Cardiac muscle cell (in vitro differentiated cells and primary cell): ENCODE measurements at regions not wholly inside any gene's neighbourhood (a gene's known extent, or its start where the extent isn't known, plus 50 kb on each side); places are given as distances from the start of the nearest gene placed in this dataset.

Experiments used
- DNase-seq, 2 donors: peaks; one replicate each; pipeline versions ENCODE4 v3.0.0 to v3.0.0-alpha.2; 2010 to 2017; ENCODE audit warnings: low read depth in 1 of 2, low spot score in 1 of 2
- H3K27ac ChIP-seq: fragments of 200-600 bp; sonication (generic); 2 replicates; pipeline ENCODE4 v1.5.1; 2016
- H3K27me3 ChIP-seq: fragments of 200-600 bp; sonication (generic); 2 replicates; pipeline ENCODE4 v1.6.0; 2016; ENCODE audit warnings: control low read depth
- H3K36me3 ChIP-seq: fragments of 200-600 bp; sonication (generic); 2 replicates; pipeline ENCODE4 v1.5.1; 2016; ENCODE audit warnings: control low read depth
- H3K4me1 ChIP-seq: fragments of 200-600 bp; sonication (generic); 2 replicates; pipeline ENCODE4 v1.8.1; 2017; ENCODE audit warnings: low read depth, mild to moderate bottlenecking, mixed run types
- H3K4me3 ChIP-seq: fragments of 200-600 bp; sonication (generic); 2 replicates; pipeline ENCODE4 v1.5.1; 2016; ENCODE audit warnings: mild to moderate bottlenecking
- H3K9me3 ChIP-seq: fragments of 200-600 bp; sonication (generic); 2 replicates; pipeline ENCODE4 v1.5.1; 2017; ENCODE audit warnings: low read depth, mild to moderate bottlenecking, control low read depth
- TF ChIP-seq, protein P1 (sequence below): IDR thresholded peaks from 2 replicates; pipeline ENCODE4 v1.5.1; 2012; ENCODE audit warnings: low read depth, mild to moderate bottlenecking, low read length

- Histone ChIP-seq H3K27me3 (no peaks in the 10 kb centered on the region), H3K4me1 (no peaks in the 10 kb centered on the region), H3K36me3 (no peaks in the 10 kb centered on the region), H3K27ac (no peak overlapping the region), H3K9me3 (peaks cover 3% of the 10 kb centered on the region), H3K4me3 (no peak overlapping the region)
- no peak for DNase-seq
- TF ChIP-seq, protein P1, sequence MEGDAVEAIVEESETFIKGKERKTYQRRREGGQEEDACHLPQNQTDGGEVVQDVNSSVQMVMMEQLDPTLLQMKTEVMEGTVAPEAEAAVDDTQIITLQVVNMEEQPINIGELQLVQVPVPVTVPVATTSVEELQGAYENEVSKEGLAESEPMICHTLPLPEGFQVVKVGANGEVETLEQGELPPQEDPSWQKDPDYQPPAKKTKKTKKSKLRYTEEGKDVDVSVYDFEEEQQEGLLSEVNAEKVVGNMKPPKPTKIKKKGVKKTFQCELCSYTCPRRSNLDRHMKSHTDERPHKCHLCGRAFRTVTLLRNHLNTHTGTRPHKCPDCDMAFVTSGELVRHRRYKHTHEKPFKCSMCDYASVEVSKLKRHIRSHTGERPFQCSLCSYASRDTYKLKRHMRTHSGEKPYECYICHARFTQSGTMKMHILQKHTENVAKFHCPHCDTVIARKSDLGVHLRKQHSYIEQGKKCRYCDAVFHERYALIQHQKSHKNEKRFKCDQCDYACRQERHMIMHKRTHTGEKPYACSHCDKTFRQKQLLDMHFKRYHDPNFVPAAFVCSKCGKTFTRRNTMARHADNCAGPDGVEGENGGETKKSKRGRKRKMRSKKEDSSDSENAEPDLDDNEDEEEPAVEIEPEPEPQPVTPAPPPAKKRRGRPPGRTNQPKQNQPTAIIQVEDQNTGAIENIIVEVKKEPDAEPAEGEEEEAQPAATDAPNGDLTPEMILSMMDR, result no peak
These were observed 819.4 kb downstream of the FAM133A start for GRCh38 chrX:94493405-94493804.

DNA sequence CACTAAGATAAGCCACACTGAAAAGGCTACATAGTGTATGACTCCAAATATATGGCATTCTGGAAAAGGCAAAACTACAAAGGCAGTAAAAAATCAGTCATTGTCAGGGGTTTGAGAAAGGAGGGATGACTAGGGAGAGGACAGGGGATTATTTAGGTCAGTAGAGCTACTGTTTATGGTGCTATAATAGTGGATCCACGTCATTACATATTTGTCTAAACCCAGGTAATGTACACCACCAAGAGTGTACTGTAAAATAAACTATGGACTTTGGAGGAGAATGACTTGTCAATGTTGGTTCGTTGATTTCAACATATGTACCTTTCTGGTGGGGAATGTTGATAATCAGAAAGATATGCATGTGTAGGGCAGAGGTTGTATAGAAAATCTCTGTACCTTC, 837.6 kb downstream of the FAM133A start:
- no peak overlapping the region for H3K27ac ChIP-seq
- TF ChIP-seq, protein P1, result no peak
- no peaks in the 10 kb centered on the region for H3K4me1 ChIP-seq
- no peaks in the 10 kb centered on the region for H3K36me3 ChIP-seq
- H3K9me3 ChIP-seq, result no peaks in the 10 kb centered on the region
- H3K4me3 ChIP-seq, result no peak overlapping the region
- H3K27me3 ChIP-seq, result no peaks in the 10 kb centered on the region
- no peak for DNase-seq

GRCh38 chrX:94515009-94515408, 841.0 kb downstream of the FAM133A start:
- H3K27ac ChIP-seq, result no peak overlapping the region
- no peaks in the 10 kb centered on the region for H3K9me3 ChIP-seq

DNA sequence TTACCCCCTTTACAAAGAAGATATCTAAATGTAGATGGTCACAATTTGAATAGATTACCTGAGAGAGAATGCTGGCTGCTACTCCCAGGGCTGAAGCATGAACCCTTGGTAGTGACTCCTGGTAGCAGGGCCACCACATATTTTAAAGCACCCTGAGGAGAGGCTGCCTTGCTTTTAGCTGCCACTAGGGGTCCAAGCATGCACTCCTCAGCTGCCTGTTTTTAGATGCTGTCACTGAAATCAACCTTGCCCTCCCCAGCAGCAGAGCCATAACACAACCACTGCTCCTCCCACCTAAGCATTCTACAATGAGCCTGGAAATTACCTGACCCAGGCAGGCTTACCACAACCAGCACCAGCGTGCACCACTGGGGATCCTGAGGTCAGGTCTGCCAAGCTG, 850.9 kb downstream of the FAM133A start:
- H3K27ac ChIP-seq, result no peak overlapping the region
- H3K27me3 ChIP-seq, result no peaks in the 10 kb centered on the region
- H3K4me1 ChIP-seq, result no peaks in the 10 kb centered on the region
- no peak for DNase-seq
- TF ChIP-seq, protein P1, result no peak
- no peak overlapping the region for H3K4me3 ChIP-seq
- no peaks in the 10 kb centered on the region for H3K36me3 ChIP-seq
- H3K9me3 ChIP-seq, result no peaks in the 10 kb centered on the region

More at GRCh38 chrX:94515009-94515408, 841.0 kb downstream of the FAM133A start:
- Histone ChIP-seq H3K27me3 (no peaks in the 10 kb centered on the region), H3K36me3 (no peaks in the 10 kb centered on the region), H3K4me3 (no peak overlapping the region), H3K4me1 (no peaks in the 10 kb centered on the region)
- no peak for DNase-seq
- TF ChIP-seq, protein P1, result no peak

DNA sequence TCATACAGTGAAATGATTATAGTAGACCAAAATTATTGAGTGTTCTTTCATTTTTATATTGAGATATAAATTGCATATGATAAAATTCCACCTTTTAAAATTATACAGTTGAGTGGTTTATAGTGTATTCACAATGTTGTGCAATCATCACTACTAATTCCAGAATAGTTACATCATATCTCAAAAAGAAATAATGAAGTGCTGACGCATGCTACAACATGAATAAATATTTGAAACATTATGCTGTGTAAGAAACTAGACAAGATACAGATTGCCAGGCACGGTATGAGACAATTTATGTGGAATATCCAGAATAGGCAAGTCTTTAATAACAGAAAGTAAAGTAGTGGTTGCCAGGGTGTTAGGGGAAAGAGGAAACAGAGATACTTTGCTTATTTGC, 871.7 kb downstream of the FAM133A start:
- Histone ChIP-seq H3K4me3 (no peak overlapping the region), H3K27me3 (no peaks in the 10 kb centered on the region), H3K27ac (no peak overlapping the region), H3K9me3 (no peaks in the 10 kb centered on the region), H3K36me3 (no peaks in the 10 kb centered on the region), H3K4me1 (no peaks in the 10 kb centered on the region)
- TF ChIP-seq, protein P1, result no peak
- DNase-seq, result no peak

GRCh38 chrX:94551831-94552230, 877.8 kb downstream of the FAM133A start:
- DNase-seq, result no peak
- TF ChIP-seq, protein P1, result no peak
- H3K4me3 ChIP-seq, result no peak overlapping the region
- no peak overlapping the region for H3K27ac ChIP-seq
- no peaks in the 10 kb centered on the region for H3K36me3 ChIP-seq
- no peaks in the 10 kb centered on the region for H3K27me3 ChIP-seq
- H3K9me3 ChIP-seq, result no peaks in the 10 kb centered on the region
- no peaks in the 10 kb centered on the region for H3K4me1 ChIP-seq
